ENCODE measurements at regions not wholly inside any gene's neighbourhood (a gene's known extent, or its start where the extent isn't known, plus 50 kb on each side); places are given as distances from the start of the nearest gene placed in this dataset.
"Not testable (repeated sequence)": the region's sequence is repeated elsewhere in the genome, so short reads cannot be mapped to it uniquely, and the experiment has no call there.

DNA sequence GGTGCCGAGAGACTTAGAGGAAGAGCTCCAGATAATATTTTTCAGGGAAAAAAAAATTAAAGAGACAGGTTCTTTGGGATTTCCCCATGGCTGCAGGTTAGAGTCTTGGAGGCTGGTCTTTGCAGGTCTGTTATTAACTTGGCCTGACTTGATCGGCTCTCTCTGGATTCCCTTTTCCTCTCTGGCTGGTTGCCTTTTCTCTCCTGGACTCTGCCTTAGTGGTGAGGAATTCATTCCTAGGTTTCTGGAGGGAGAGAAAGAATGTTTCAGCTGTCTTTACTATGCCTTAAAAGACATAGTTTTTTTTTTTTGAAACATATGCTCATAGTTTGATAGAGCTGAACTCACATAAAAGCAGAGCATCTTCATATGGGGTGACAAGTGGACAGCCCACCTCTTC is 336.3 kb downstream of the BMP4 start:
- no peak for DNase-seq (ENCODE audit: low read depth in 2 of 3, low spot score in 2 of 3)

DNA sequence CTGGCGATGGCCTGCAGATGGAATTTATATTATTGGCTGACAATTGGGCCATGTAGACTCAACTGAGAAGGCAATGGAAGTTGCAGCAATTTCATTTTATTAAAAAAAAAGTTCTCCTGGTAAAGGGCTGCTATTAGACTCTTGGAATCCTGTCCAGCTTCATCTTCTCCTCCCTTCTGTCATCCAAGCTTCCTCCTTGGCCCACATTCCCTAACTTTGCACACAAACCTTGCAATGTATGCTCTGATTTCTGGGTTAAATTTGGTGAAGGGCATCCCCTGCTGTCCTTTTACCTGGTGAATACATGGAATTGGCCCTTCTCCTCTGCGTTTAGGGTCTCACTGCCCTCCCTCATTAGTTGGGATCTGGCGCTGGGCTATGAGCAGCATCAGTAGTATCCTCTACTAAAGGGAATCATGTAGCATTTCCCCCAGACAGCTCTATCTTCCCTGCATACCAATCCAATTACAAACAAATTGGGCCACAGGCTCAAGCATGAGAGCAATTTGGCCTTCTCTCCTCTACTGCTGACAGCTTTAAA is 336.9 kb downstream of the BMP4 start:
- no peak for DNase-seq (ENCODE audit: low read depth in 2 of 3, low spot score in 2 of 3)

DNA sequence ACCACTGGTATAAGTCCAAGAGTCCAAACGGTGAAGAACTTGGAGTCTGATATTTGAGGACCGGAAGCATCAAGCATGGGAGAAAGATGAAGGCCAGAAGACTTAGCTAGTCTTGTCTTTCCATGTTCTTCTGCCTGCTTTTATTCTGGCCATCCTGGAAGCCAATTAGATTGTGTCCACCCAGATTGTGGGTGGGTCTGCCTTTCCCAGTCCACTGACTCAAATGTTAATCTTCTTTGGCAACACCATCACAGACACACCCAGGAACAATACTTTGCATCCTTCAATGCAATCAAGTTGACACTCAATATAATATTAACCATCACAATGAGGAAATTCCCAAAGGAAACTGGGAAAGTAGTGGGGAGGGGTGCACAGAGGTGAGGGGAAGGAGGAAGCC is 340.1 kb downstream of the BMP4 start:
- not testable (repeated sequence) for DNase-seq (ENCODE audit: low read depth in 2 of 3, low spot score in 2 of 3)

DNA sequence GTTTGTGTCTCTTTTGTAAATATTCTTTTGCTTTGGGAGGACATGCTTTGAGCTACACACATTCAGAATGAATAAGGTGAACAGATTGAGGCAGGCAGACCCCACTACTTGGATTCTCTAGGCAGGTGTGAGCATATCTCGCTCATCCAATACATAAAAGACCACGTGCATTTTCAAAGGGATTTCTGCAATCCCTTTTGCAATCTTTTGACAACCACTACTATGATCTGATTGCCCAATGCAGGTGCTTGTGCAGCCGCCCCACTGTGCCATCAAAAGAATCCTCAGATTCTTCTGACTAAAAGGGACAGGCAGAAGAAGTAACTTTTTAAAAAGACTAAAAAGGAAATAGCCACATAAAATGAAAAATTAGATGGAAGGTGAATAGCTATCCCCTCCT is 341.4 kb downstream of the BMP4 start:
- no peak for DNase-seq (ENCODE audit: low read depth in 2 of 3, low spot score in 2 of 3)

DNA sequence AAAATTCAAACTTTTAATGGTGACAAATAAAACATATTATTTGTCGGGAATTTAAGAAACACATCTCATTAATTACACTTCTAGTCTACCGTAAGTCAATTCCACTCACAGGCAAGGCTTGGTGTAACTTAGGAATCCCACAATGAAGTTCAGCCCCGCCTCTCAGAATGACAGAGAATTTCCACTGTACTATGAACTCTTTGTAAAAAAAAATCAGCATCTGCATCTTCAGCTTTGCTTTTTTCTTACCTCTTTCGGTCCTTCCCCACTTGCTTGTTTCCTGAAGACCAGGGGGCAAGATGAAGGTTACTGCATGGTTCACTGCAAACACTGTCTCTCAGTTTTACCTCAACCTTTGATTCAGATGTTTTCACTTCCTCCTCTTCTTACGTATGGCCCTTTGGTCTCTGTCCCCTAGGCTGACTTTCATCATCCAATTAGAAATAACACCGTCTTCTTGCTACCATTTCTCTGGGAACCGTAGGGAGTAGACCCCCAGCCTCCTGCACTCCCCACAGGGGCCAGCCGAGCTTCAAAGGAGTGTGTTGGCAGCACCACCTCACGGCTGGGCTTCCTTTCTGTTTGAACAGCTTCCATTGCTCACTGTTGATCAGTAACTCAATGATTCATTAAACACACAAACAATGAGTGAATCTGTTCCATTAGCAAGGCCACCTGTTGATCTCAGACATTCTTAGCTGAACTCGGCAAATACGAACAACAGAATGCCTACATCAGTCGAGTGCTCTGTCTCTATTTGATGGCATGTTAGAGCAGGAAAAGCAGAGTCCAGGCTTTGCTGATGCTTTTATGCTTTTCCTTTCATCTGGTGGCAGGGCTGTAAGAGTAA is 343.0 kb downstream of the BMP4 start:
- DNase-seq (ENCODE audit: low read depth in 2 of 3, low spot score in 2 of 3) = no peak

DNA sequence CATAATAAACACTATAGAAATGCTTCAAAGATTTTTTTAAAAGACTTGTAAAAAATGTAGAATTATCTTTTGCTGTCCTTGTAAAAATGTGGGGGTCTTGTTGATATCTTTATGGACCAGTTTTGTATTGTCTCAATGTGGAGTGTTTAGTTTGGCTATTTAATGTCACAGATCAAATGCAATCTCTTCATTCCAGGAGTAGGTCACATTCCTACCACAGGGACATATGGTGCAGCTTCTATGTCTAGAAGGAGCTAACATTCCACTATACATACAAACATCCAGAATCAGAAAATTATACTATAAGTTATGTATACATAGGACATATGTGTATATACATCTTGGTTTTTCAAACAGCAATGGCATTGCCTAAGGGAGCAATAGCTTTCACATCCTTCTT is 345.7 kb downstream of the BMP4 start:
- DNase-seq (ENCODE audit: low read depth in 2 of 3, low spot score in 2 of 3) = no peak

DNA sequence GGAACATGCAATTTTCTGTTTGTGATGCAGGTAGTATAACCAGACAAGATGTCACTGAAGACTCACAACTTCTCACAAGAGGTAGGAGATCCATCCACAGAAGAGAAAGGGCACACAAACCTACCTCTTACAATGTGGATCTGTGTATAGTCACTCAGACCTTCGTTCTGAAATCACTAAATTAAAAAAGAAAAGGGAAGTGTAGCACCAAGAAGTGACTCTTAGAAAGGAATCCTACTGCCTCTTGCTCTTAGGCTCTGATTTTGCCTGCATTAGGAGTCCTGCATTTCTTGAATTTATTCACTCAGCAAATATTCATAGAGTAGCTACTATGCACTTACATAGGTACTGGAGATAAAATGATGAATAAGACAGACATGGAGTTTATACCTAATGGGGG is 347.6 kb downstream of the BMP4 start:
- no peak for DNase-seq (ENCODE audit: low read depth in 2 of 3, low spot score in 2 of 3)

DNA sequence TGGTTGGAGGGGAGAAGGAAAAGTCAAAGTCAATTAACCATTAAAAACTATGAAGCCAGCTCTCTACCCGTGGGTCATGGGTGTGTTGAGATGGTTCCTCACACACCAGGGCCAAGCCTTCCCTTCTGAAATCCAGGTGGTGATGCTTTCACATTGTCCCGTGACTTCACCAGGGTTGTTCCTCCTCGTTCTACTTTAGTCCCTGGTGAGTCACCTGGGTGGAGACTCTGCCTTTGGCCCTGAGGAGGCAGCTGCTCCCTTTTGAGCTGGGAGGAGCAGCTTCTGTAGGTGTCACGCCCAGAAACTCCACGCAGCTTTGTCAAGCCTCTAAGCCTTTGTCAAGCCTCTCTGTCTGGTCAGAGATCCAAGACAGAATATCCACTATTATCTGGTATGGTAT is 348.3 kb downstream of the BMP4 start:
- no peak for DNase-seq (ENCODE audit: low read depth in 2 of 3, low spot score in 2 of 3)

DNA sequence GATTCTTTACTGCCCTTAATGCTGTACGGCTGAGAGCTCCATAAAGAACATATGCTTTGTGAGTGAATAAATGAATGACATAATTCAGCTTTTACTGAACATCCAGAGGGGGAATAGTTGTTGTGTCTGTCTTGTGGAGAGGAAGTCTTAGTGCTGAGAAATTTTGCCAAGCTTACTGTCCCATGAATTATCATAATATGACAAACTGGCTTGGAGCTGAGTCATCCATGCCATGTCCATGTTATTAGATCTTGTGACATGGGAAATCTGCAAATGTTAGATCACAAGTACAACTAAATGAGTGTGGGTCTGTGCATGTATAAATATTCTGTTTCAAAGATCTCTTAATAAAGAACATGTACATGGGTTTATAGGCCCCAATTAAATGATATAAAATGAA is 350.4 kb downstream of the BMP4 start:
- DNase-seq (ENCODE audit: low read depth in 2 of 3, low spot score in 2 of 3) = no peak

DNA sequence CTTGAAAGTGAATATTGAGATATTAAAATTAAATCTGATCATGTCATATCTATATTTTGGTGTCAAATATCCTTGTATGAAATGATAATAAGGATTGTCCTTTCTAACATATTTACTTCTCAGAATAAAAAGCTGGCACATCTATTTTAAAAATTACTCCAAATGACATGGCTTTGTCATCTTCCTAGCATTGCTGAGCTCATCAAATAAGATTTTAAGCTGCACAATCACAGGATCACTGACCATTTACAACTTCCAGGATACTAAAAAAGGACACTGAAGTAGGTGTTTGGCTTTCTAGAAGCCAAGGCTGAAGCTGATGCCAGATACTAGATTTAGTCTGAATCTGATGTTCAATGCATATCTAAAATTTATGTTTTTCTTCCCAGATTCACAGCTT is 351.1 kb downstream of the BMP4 start:
- DNase-seq (ENCODE audit: low read depth in 2 of 3, low spot score in 2 of 3) = no peak

DNA sequence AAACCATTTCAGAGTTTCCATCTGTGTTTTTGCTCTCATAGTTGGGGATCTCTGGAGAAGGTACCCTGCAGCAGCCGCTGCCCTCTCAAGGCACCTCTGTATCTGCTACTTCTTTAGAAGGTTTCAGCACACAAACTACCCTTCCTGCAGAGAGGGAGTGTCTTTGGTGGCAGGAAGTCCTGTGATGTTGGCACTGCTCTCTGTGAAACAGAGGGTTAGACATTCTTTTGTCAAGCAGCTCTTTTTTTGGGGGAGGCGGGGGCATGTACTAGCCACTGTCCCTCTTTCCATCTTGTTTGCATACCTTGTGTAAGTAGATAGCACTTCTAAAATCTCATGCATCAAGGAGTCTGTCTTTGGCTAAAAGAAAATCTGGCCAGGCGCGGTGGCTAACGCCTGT is 352.6 kb downstream of the BMP4 start:
- DNase-seq (ENCODE audit: low read depth in 2 of 3, low spot score in 2 of 3) = no peak

DNA sequence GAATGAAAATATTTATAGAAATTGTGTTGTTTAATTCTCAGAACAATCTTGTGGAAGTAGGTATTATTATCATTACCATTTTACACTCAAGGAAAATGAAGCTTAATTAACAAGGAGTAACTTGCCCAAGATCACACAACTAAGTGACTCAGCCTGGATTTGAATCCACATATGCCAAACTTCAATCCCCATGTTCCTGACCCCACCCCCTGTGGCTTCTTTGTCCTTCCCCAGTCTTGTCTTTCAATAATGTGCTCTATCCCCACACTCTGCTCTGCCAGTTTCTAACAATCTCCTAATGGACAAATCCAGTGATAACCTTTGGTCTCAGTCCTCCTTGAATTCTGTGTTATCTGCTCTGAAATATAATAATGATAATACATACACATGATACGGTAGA is 355.2 kb downstream of the BMP4 start:
- DNase-seq (ENCODE audit: low read depth in 2 of 3, low spot score in 2 of 3) = no peak

DNA sequence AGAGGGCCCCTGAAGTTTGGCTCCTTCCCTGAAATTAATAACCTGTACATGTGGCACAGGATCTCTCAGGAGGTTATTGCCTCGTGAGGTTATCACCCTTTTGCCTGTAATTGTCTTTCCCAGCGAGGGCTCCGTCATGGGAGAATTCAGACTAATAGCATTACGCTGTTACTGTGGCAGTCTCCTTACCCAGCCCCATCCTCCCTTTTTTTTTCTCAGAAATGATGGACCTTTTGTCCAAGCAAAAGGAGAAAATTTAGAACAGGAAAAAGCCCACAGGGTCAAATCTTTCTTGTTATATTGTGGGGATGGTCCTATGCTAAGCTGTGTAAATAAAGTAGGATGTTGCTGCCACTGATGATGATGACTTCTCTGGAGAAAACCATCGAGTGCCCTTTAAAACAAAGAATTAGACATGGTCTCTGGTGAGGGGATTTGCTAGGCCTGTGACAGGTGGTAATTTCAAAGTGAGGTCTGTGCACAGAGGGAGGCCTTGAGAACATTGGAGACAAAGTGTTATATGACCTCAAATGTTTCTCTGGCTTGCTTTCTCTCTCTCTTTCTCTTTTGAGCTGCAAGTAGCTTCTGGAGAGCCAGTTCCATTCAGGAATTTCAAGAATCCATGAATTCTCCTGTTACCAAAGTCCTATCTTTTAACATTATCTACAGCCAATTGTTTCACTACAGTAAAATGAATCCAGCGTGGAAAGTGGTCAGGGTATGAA is 357.2 kb downstream of the BMP4 start:
- DNase-seq (ENCODE audit: low read depth in 2 of 3, low spot score in 2 of 3) = no peak

DNA sequence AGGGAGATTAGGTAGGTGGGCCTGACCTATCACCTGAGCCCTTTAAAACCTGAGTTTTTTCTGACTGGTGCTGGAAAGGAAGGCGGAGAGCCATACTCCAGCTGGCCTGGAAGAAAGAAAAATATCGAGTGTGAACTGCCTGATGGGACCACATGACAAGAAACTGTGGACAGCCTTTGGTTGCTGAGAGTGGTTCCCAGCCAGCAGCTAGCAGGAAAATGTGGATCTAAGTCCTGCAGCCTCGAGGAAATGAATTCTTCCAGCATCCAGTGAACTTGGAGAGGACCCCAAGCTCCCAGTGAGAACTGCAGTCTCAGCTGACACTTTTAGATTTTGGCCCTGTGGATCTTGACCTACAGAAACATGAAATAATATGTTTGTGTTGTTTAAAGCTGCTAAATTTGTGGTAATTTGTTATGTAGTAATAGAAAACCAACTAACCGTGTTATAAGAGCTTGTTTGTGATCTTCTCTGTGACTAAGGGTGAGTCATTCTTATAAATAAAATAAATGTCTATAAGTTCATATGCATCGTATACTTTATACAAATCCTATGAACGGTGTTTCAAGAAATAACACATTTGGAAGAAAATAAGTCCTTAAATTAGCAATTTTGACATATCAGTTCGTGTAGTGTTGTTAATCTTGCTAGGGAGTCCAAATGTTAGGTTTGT is 359.6 kb downstream of the BMP4 start:
- DNase-seq (ENCODE audit: low read depth in 2 of 3, low spot score in 2 of 3) = no peak

DNA sequence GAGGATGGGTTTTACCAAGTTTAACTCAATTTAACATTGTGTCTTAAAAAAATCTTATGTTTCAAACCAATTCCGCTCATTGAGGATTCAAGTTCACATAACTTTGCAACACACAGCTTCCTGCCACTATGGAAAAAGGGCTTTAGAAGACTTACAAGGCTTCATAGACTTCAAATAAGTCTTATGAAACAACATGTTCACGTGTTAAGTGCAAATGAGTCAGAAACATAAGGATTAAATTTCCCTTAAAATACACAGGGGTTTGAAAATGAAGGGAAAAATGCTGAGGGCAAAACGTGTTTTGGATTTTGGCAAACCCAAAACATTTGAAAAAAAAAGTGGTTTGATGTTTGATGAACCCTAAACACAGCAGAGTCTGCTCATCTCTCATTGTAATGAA is 364.8 kb downstream of the BMP4 start:
- DNase-seq (ENCODE audit: low read depth in 2 of 3, low spot score in 2 of 3) = no peak

DNA sequence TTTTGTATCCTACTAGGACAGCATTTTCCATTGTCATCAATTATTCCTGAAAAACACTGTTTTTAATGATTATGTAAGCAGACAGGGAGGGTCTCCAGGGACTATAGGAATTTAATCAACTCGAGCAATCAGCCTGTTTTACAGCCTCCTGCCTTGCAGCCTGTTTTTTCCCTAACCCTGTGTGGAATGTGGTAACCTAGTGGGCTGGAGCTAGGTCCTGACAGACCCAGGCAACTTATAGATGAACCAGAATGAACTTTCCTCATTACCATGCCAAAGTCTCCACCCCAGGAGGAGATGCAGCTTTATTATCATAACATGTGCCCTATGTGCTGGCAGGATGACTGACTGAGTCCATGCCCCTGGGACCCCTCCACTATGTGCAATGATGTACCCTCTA is 375.1 kb downstream of the BMP4 start:
- DNase-seq (ENCODE audit: low read depth in 2 of 3, low spot score in 2 of 3) = no peak

DNA sequence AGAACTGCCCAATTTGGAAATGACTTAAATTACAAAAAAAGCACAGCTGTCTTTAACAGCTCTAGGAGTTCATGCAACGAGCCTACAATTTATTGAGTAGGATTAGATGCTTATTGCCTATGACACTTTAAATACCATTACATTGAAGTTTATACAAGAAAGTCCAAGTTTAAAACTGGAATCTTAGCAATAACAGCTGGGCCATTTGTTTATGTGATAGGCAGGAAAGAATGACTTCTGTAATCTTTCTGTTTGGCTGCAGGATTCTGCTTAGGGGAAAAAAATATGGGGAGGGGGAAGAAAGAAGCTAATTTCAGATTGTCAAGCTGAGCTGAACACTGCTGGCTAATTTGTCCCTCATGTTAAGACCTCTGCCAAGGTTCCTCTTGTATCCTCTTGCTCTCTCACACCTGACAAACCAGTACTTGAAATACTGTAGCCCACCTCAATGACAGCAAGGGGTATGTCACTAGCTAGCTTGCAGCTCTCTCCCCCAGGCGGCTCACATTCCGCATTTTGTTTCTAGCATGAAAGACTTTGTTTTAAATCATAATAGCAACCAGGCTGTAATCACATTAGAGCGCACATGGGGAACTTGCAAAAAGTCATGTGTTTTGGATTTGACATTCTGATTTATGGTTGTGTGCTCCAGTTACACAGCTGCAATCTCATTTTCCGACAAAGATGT is 384.8 kb downstream of the BMP4 start:
- DNase-seq (ENCODE audit: low read depth in 2 of 3, low spot score in 2 of 3) = peak in 2 of 3 donors; percentile 45 to 88

DNA sequence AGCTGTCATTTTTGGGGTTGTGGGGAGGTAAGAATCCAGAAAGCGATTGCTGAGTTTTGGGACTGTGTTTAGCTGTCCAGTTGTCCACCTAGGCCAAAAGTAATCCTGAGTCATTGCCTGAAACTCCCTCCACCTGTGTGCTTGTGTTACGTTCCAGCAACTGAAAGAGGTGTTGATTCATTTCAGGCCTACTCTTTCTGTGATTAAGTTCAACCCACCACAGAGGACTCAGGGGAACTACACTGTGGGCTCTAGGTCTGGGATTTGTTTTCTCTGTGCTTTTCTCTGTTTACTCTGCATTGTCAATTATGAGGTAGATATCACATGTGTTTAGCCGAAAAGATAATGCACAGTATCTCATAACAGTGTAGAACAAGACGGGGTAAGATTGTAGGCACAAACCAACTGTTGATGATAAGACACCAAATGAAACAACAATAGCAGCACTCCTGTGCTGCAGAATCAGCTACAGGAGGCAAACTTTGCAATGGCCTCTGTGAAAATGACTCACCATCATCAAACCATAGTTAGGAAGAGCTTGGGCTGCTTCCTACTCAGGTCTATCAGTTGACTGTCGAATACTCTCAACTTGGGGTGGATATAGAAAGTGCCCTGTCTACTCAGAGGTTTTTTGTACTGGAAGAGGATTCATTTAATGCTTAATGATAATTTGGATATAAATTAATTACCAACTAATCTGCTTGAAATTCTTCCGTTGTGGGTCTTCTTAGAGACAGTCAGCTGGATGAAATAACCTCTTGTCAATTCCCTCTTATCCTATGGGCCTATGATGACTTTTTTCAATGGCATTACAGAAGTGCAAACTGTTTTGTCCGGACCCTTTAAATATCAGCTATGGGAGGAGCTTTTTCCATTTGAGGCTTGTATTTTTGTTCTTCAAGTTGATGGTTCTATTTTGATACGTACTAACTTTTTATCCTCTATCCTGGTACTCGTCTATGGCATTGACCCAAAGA is 385.9 kb downstream of the BMP4 start:
- no peak for DNase-seq (ENCODE audit: low read depth in 2 of 3, low spot score in 2 of 3)

DNA sequence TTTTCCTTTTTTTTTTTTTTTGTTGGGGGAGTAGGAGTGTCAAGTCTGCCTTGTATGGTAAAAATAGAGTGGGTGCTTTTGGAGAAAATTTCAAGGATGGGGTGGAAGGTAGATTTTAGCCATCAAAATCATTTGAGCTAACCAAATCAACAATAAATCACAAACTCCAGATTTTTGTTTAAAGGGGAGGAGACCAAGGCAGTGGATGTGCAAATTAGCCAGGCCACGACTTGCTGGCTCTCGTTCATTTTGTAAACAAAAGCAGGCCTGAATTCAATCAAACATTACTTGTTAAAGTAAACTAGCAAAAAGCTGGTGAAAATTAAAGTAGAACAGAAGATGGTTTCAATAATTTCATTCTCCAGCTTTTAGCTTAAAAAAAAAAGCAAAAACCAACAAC is 387.2 kb downstream of the BMP4 start:
- no peak for DNase-seq (ENCODE audit: low read depth in 2 of 3, low spot score in 2 of 3)
